ENCODE measurements at regions not wholly inside any gene's neighbourhood (a gene's known extent, or its start where the extent isn't known, plus 50 kb on each side); places are given as distances from the start of the nearest gene placed in this dataset.

DNA sequence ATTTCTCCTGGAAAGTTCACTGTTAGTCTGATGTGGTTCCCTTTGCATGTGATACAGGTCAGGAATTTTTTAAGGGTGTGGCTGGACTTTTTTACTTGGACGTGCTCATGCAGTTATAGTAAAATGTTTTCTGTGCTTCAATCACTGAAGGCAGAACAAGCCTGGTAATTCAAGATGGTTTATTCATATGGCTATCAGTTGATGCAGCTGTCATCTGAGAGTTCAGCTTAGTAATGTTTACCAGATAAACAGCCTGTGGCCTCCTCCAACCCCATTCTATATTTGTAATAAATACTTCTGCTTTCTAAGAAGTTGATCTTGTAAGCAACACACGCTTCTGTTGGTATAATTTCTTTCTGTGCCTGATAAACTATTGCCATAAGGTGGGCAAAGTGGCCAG is 2105.9 kb downstream of the ARAP2 start:
- Histone ChIP-seq H3K4me3 (ENCODE audit: low read depth in 1 of 2, low read length in 2 of 2) (no peak overlapping the region), H3K27ac (ENCODE audit: low read depth, low read length) (no peak overlapping the region), H3K36me3 (ENCODE audit: insufficient read depth, low read length) (no peaks in the 10 kb centered on the region), H3K27me3 (ENCODE audit: control insufficient read depth in 1 of 2, insufficient read depth in 2 of 2, low read length in 2 of 2) (no peaks in the 10 kb centered on the region), H3K9ac (ENCODE audit: low read length) (no peak overlapping the region), H3K9me3 (ENCODE audit: low read length) (no peaks in the 10 kb centered on the region), H3K4me1 (ENCODE audit: insufficient read depth, low read length) (no peaks in the 10 kb centered on the region)

DNA sequence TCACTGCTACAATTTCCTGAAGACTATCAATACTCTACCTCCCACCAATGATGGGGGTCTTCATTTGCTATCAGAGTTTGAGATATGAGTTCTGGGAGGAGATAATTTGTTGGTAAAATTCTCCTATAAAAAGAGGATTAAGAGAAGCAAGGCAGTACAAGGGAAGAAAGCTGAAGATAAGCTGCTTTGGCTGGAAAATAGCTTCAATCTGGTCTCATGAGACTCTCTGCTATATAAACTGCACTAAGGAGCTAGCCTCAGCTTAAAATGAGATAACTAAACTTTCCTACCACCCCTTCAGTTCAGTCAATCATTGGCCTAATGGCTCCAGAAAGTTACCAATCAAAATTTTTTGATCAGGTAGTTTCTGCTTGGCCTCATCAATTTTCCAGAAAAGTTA is 2105.0 kb downstream of the ARAP2 start:
- no peak overlapping the region for H3K9ac ChIP-seq (ENCODE audit: low read length)
- H3K27me3 ChIP-seq (ENCODE audit: control insufficient read depth in 1 of 2, insufficient read depth in 2 of 2, low read length in 2 of 2): no peaks in the 10 kb centered on the region
- no peaks in the 10 kb centered on the region for H3K4me1 ChIP-seq (ENCODE audit: insufficient read depth, low read length)
- no peak overlapping the region for H3K27ac ChIP-seq (ENCODE audit: low read depth, low read length)
- no peak overlapping the region for H3K4me3 ChIP-seq (ENCODE audit: low read depth in 1 of 2, low read length in 2 of 2)
- H3K9me3 ChIP-seq (ENCODE audit: low read length): no peaks in the 10 kb centered on the region
- no peaks in the 10 kb centered on the region for H3K36me3 ChIP-seq (ENCODE audit: insufficient read depth, low read length)

DNA sequence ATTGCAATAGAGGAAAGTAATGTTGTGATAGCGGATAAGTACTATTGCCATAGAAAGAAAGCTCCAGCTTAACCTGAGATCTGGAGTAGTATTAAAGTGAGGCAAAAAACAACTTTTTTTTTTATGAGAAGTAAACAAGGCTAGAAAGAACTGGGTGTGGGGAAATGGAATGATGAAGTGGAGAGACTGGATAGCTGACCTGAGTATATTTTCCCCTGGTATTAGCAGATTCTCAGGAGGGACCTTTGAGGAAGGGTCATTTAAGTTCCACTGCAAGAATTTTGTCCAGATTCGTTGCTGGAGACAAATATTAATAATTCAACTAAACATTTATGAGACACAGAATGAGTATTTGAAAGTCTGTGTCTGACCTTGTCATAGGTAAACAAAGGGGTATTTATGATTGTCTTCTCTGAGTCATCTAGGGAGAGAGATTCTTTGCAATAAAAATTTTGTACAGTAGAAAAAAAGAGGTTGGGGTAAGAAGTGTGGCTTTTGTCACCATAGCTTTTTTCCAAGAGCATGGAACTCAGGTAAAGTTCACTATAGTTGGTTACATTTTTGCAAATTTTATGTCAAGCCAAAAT is 2095.9 kb downstream of the ARAP2 start:
- no peaks in the 10 kb centered on the region for H3K27me3 ChIP-seq (ENCODE audit: control insufficient read depth in 1 of 2, insufficient read depth in 2 of 2, low read length in 2 of 2)
- H3K9me3 ChIP-seq (ENCODE audit: low read length): no peaks in the 10 kb centered on the region
- H3K27ac ChIP-seq (ENCODE audit: low read depth, low read length): no peak overlapping the region
- no peaks in the 10 kb centered on the region for H3K36me3 ChIP-seq (ENCODE audit: insufficient read depth, low read length)
- H3K4me3 ChIP-seq (ENCODE audit: low read depth in 1 of 2, low read length in 2 of 2): no peak overlapping the region
- H3K9ac ChIP-seq (ENCODE audit: low read length): no peak overlapping the region
- no peaks in the 10 kb centered on the region for H3K4me1 ChIP-seq (ENCODE audit: insufficient read depth, low read length)

DNA sequence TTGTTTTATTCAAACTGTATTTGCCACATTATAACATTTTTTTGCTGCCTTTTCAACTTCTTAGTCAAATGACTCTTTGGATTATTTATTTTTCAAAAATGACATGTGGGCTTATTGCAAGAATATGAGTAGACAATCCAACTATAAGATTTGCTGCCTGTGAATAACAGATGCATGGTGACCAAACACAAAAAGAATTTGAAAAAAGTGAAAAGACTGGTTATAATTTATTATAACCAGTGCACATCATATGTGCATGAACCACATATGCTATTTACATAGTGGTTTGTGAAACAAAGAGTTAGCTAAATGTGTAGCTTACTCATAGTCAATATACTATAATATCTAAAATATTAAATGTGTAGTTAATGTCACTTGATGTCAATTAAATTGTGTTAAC is 2086.8 kb downstream of the ARAP2 start:
- Histone ChIP-seq H3K9ac (ENCODE audit: low read length) (no peak overlapping the region), H3K36me3 (ENCODE audit: insufficient read depth, low read length) (no peaks in the 10 kb centered on the region), H3K27me3 (ENCODE audit: control insufficient read depth in 1 of 2, insufficient read depth in 2 of 2, low read length in 2 of 2) (no peaks in the 10 kb centered on the region), H3K9me3 (ENCODE audit: low read length) (no peaks in the 10 kb centered on the region), H3K4me3 (ENCODE audit: low read depth in 1 of 2, low read length in 2 of 2) (no peak overlapping the region), H3K4me1 (ENCODE audit: insufficient read depth, low read length) (no peaks in the 10 kb centered on the region), H3K27ac (ENCODE audit: low read depth, low read length) (no peak overlapping the region)

DNA sequence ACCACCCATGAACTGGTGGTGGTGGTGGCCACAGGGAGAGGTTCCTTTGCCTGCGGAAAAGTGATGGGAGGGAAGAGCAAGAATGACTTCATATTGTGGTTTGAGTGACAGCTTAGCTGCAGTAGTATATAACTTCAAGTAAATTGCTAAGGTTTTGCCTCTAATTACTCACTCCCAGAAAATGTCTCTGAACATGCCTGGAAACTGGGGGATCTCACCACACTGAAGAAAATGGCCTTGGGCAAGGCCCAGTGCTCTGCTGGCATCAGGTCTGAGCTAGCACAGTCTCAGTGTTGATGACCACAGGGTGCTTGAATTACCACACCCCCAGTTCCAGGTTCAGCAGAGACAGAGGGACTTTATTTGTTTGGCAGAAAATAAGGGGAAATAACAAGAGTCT is 2085.4 kb downstream of the ARAP2 start:
- no peak overlapping the region for H3K27ac ChIP-seq (ENCODE audit: low read depth, low read length)

DNA sequence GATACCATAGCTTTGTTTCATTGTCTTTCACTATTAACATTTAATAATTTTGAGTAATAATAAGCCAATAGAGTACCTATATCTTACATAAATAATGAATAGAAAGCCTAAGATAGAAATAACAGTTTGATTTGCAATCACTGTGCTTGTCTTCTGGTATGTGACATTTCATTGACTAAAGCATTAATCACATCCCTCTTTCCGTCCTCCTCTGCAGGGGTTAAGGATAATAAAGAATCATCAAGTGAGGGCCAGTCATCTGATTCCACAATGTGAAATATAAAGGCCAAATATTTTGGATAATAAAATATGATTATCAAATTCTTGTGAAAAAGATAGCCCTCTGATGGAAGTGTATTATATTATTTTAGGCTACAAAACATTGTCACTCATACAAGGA is 2073.4 kb downstream of the ARAP2 start:
- H3K36me3 ChIP-seq (ENCODE audit: insufficient read depth, low read length): no peaks in the 10 kb centered on the region

More for the DNA sequence above, 2085.4 kb downstream of the ARAP2 start:
- Histone ChIP-seq H3K9ac (ENCODE audit: low read length) (no peak overlapping the region), H3K27me3 (ENCODE audit: control insufficient read depth in 1 of 2, insufficient read depth in 2 of 2, low read length in 2 of 2) (no peaks in the 10 kb centered on the region), H3K4me3 (ENCODE audit: low read depth in 1 of 2, low read length in 2 of 2) (no peak overlapping the region), H3K36me3 (ENCODE audit: insufficient read depth, low read length) (no peaks in the 10 kb centered on the region), H3K4me1 (ENCODE audit: insufficient read depth, low read length) (no peaks in the 10 kb centered on the region), H3K9me3 (ENCODE audit: low read length) (no peaks in the 10 kb centered on the region)

DNA sequence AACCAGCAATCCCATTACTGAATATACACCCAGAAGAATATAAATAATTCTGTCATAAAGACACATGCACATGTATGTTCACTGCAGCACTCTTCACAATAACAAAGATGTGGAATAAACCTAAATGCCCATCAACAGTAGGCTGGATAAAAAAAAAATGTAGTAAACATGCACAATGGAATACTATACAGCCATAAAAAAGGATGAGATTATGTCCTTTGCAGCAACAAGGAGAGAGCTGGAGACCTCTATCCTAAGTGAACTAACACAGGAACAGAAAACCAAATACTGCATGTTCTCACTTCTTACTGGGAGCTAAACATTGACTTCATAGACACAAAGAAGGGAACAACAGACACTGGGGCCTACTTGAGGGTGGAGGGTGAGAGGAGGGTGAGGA is 2067.7 kb downstream of the ARAP2 start:
- no peaks in the 10 kb centered on the region for H3K27me3 ChIP-seq (ENCODE audit: control insufficient read depth in 1 of 2, insufficient read depth in 2 of 2, low read length in 2 of 2)
- H3K4me3 ChIP-seq (ENCODE audit: low read depth in 1 of 2, low read length in 2 of 2): no peak overlapping the region
- no peaks in the 10 kb centered on the region for H3K36me3 ChIP-seq (ENCODE audit: insufficient read depth, low read length)
- H3K4me1 ChIP-seq (ENCODE audit: insufficient read depth, low read length): no peaks in the 10 kb centered on the region
- no peak overlapping the region for H3K27ac ChIP-seq (ENCODE audit: low read depth, low read length)
- no peaks in the 10 kb centered on the region for H3K9me3 ChIP-seq (ENCODE audit: low read length)
- no peak overlapping the region for H3K9ac ChIP-seq (ENCODE audit: low read length)

More for the DNA sequence above, 2073.4 kb downstream of the ARAP2 start:
- Histone ChIP-seq H3K9ac (ENCODE audit: low read length) (no peak overlapping the region), H3K27me3 (ENCODE audit: control insufficient read depth in 1 of 2, insufficient read depth in 2 of 2, low read length in 2 of 2) (no peaks in the 10 kb centered on the region), H3K4me1 (ENCODE audit: insufficient read depth, low read length) (no peaks in the 10 kb centered on the region), H3K9me3 (ENCODE audit: low read length) (no peaks in the 10 kb centered on the region), H3K27ac (ENCODE audit: low read depth, low read length) (no peak overlapping the region), H3K4me3 (ENCODE audit: low read depth in 1 of 2, low read length in 2 of 2) (no peak overlapping the region)

DNA sequence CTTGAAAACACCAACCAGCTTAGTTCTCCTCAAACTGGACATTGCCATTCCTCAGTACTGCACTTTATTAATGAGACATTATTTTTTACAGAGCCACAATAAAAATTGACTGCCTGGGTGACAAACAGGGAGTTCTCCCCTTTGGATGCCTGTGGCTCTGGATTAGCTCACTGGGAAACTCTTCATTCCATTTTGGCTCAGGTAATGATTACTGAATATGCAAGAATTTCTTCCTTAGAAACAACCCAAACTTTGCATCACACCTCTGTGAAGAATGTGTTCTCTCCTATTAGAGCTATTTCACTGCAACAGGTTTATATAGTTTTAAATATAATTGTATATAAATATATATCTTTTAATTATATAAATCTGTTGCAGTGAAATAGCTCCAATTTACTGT is 2065.8 kb downstream of the ARAP2 start:
- Histone ChIP-seq H3K4me3 (ENCODE audit: low read depth in 1 of 2, low read length in 2 of 2) (no peak overlapping the region), H3K9ac (ENCODE audit: low read length) (no peak overlapping the region), H3K27ac (ENCODE audit: low read depth, low read length) (no peak overlapping the region), H3K36me3 (ENCODE audit: insufficient read depth, low read length) (no peaks in the 10 kb centered on the region), H3K27me3 (ENCODE audit: control insufficient read depth in 1 of 2, insufficient read depth in 2 of 2, low read length in 2 of 2) (no peaks in the 10 kb centered on the region), H3K4me1 (ENCODE audit: insufficient read depth, low read length) (no peaks in the 10 kb centered on the region), H3K9me3 (ENCODE audit: low read length) (no peaks in the 10 kb centered on the region)

DNA sequence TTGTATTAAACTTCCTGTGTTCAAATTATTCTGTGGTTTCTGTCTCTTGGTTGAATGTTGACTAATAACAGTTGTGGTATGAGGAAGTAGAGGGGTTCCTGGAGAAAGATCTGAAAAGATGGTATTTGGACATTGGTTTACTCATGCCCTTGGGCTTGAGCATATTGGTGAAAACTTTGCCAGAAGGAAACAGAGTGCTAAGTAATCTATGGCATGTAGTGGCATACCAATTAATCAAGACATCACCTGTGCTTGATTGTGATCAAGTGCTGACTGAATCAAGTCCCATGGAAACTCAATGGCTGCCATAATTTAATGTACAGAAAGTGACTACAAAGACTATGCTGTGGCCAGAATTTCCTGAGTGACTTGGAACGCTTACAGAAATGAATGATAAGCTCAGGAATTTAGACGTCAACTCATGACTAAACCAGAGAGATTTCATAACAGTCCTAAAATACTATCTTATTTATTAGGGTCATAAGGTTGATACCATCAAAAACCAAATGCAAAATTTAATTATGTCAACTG is 2062.9 kb downstream of the ARAP2 start:
- no peak overlapping the region for H3K9ac ChIP-seq (ENCODE audit: low read length)
- H3K27ac ChIP-seq (ENCODE audit: low read depth, low read length): no peak overlapping the region
- no peaks in the 10 kb centered on the region for H3K9me3 ChIP-seq (ENCODE audit: low read length)
- no peaks in the 10 kb centered on the region for H3K27me3 ChIP-seq (ENCODE audit: control insufficient read depth in 1 of 2, insufficient read depth in 2 of 2, low read length in 2 of 2)
- H3K36me3 ChIP-seq (ENCODE audit: insufficient read depth, low read length): no peaks in the 10 kb centered on the region
- no peak overlapping the region for H3K4me3 ChIP-seq (ENCODE audit: low read depth in 1 of 2, low read length in 2 of 2)
- no peaks in the 10 kb centered on the region for H3K4me1 ChIP-seq (ENCODE audit: insufficient read depth, low read length)

DNA sequence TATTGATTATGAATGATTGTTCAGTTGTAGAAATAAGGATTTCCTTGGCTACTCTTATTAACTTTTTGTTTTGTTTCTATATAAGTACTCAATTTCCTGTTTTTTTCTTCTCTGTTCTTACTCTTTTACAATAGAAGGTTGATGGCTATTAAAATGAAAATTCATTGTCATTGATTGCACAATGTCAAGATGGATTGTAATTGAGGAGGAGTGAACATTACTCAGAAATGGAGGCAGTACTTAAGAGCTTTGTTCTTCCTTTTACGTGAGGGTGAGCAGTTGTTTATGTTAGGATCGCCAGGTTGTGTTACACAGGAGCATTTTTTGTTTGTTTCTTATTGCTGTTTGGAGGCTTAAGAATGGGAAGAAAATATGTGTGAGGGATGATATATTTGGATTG is 2062.4 kb downstream of the ARAP2 start:
- no peaks in the 10 kb centered on the region for H3K36me3 ChIP-seq (ENCODE audit: insufficient read depth, low read length)
- no peaks in the 10 kb centered on the region for H3K27me3 ChIP-seq (ENCODE audit: control insufficient read depth in 1 of 2, insufficient read depth in 2 of 2, low read length in 2 of 2)
- no peaks in the 10 kb centered on the region for H3K4me1 ChIP-seq (ENCODE audit: insufficient read depth, low read length)
- H3K27ac ChIP-seq (ENCODE audit: low read depth, low read length): no peak overlapping the region
- H3K9ac ChIP-seq (ENCODE audit: low read length): no peak overlapping the region
- no peaks in the 10 kb centered on the region for H3K9me3 ChIP-seq (ENCODE audit: low read length)
- H3K4me3 ChIP-seq (ENCODE audit: low read depth in 1 of 2, low read length in 2 of 2): no peak overlapping the region

DNA sequence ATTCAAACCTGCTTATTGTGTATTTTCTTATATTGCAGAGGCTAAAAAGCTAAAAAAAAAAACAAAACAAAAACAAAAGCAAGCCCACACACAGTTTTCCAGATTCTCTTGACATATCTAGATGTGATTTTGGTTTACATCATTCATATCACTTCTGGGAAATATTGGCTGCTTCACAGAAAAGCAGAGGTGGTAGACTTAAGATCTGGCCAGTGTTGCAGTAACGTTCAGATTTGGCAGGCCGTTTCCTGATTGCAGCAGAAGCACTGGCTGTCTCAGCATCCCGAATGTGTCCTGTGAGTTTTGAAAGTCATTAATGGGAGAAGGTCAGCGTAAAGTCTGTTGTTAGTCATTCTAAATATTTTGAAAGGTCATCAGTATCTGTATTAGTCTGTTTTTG is 2062.0 kb downstream of the ARAP2 start:
- H3K9ac ChIP-seq (ENCODE audit: low read length): no peak overlapping the region
- H3K27me3 ChIP-seq (ENCODE audit: control insufficient read depth in 1 of 2, insufficient read depth in 2 of 2, low read length in 2 of 2): no peaks in the 10 kb centered on the region
- no peak overlapping the region for H3K4me3 ChIP-seq (ENCODE audit: low read depth in 1 of 2, low read length in 2 of 2)
- no peaks in the 10 kb centered on the region for H3K36me3 ChIP-seq (ENCODE audit: insufficient read depth, low read length)
- H3K4me1 ChIP-seq (ENCODE audit: insufficient read depth, low read length): no peaks in the 10 kb centered on the region
- H3K27ac ChIP-seq (ENCODE audit: low read depth, low read length): no peak overlapping the region
- H3K9me3 ChIP-seq (ENCODE audit: low read length): no peaks in the 10 kb centered on the region

DNA sequence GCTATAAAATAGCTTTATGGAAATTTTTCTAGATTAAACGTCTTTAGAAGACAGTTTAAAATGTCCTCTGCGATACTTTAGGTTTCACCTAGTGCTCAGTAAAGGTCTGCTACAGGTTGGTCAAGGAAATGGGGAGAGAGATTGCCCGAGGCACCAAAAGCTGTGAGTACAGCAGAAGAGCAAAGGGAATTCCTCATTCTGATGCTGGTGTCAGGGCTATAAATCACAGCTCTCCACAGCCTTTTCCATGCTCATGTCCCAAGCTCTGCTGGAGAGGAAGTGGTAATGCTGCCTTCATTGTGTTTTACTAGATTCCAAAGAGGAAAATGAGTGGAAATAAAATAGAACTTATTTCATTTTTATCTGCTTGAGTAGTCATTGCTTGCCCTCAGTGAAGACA is 2060.4 kb downstream of the ARAP2 start:
- no peaks in the 10 kb centered on the region for H3K9me3 ChIP-seq (ENCODE audit: low read length)
- no peak overlapping the region for H3K9ac ChIP-seq (ENCODE audit: low read length)
- no peak overlapping the region for H3K4me3 ChIP-seq (ENCODE audit: low read depth in 1 of 2, low read length in 2 of 2)
- no peaks in the 10 kb centered on the region for H3K27me3 ChIP-seq (ENCODE audit: control insufficient read depth in 1 of 2, insufficient read depth in 2 of 2, low read length in 2 of 2)
- H3K4me1 ChIP-seq (ENCODE audit: insufficient read depth, low read length): no peaks in the 10 kb centered on the region
- no peaks in the 10 kb centered on the region for H3K36me3 ChIP-seq (ENCODE audit: insufficient read depth, low read length)
- H3K27ac ChIP-seq (ENCODE audit: low read depth, low read length): no peak overlapping the region
